ENCODE measurements at regions not wholly inside any gene's neighbourhood (a gene's known extent, or its start where the extent isn't known, plus 50 kb on each side); places are given as distances from the start of the nearest gene placed in this dataset.

DNA sequence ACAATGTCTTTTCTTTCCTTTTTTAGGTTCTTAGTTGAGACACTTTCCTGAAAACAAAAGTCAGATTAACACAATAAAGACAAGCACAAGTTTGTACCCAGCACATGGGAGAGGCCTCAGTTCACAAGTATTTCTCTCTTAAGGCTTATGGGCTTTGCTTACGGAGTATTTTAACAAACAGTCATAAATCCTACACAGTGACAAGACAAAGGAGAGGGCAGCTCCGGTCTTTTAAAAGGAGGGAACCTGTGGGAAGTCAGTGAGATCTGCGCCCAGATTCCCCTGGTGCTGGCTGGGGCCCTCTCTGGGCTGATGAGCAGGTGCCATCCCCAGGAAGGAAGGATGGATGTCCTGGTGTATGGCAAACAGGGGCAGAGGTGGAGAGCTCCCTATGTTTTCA, 398.6 kb downstream of the ACTR3B start:
- DNase-seq (ENCODE audit: low spot score), result no peak
- WGBS, result 10% methylated on average over 3 of the region's 3 CpGs
- TF ChIP-seq POLR2A (IDR thresholded peaks at IDR 0.05) (no peak), POLR2AphosphoS5 (IDR thresholded peaks at IDR 0.05) (no peak)
- TF ChIP-seq, protein P1, sequence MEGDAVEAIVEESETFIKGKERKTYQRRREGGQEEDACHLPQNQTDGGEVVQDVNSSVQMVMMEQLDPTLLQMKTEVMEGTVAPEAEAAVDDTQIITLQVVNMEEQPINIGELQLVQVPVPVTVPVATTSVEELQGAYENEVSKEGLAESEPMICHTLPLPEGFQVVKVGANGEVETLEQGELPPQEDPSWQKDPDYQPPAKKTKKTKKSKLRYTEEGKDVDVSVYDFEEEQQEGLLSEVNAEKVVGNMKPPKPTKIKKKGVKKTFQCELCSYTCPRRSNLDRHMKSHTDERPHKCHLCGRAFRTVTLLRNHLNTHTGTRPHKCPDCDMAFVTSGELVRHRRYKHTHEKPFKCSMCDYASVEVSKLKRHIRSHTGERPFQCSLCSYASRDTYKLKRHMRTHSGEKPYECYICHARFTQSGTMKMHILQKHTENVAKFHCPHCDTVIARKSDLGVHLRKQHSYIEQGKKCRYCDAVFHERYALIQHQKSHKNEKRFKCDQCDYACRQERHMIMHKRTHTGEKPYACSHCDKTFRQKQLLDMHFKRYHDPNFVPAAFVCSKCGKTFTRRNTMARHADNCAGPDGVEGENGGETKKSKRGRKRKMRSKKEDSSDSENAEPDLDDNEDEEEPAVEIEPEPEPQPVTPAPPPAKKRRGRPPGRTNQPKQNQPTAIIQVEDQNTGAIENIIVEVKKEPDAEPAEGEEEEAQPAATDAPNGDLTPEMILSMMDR (IDR thresholded peaks at IDR 0.05), result no peak
- Histone ChIP-seq H3K9me3 (no peaks in the 10 kb centered on the region), H3K4me1 (replicated peaks) (no peaks in the 10 kb centered on the region), H3K27me3 (replicated peaks; ENCODE audit: insufficient read depth) (no peaks in the 10 kb centered on the region), H3K4me3 (no peak overlapping the region), H3K36me3 (no peaks in the 10 kb centered on the region), H3K27ac (no peak overlapping the region)
- intact Hi-C loops (cut with DNase I), result no loop called here

DNA sequence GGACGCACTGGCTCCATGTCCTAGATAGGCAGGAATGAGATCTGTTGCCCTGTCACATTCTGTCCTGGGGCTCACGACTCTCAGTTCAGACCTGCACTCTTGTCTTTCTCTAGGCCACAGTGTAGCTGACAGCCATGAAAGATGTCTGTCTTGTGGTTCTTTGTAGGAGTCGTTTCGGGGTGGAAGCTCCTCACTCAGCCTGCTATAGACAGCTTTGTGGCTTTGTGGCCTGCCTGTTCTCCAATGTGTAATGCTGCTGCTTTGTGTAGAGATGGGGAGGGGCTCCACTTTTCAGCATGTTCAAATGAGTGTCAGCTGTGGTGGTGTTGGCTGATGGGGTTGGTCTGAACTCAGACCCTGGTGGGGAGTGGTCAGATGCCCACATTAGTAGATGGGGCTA, 410.7 kb downstream of the ACTR3B start:
- Histone ChIP-seq H3K9me3 (no peaks in the 10 kb centered on the region), H3K36me3 (no peaks in the 10 kb centered on the region), H3K27me3 (replicated peaks; ENCODE audit: insufficient read depth) (no peaks in the 10 kb centered on the region), H3K4me3 (no peak overlapping the region), H3K27ac (no peak overlapping the region), H3K4me1 (replicated peaks) (no peaks in the 10 kb centered on the region)
- TF ChIP-seq POLR2A (IDR thresholded peaks at IDR 0.05) (no peak), POLR2AphosphoS5 (IDR thresholded peaks at IDR 0.05) (no peak)
- TF ChIP-seq, protein P1 (IDR thresholded peaks at IDR 0.05), result no peak
- whole genome bisulfite sequencing, result 78% methylated on average over 4 of the region's 4 CpGs
- intact Hi-C loops (cut with DNase I), result no loop called here
- no peak for DNase-seq (ENCODE audit: low spot score)

DNA sequence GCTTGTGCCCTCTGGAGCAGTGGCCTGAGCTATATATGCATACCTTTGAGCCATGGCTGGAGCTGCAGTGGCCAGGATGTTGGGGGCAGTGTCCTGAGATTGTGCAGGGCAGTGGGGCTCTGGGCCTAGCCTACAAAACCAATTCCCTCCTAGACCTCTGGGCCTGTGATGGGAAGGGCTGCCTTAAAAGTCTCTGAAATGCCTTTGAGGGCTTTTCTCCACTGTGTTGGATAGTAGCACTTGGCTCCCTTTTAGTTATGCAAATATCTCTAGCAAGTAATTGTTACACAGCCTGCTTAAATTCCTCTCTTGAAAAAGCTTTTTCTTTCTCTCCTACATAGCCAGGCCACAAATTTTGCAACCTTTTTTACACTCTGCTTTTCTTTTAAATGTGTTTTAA, 426.4 kb downstream of the ACTR3B start:
- H3K27me3 ChIP-seq (replicated peaks; ENCODE audit: insufficient read depth), result no peaks in the 10 kb centered on the region

DNA sequence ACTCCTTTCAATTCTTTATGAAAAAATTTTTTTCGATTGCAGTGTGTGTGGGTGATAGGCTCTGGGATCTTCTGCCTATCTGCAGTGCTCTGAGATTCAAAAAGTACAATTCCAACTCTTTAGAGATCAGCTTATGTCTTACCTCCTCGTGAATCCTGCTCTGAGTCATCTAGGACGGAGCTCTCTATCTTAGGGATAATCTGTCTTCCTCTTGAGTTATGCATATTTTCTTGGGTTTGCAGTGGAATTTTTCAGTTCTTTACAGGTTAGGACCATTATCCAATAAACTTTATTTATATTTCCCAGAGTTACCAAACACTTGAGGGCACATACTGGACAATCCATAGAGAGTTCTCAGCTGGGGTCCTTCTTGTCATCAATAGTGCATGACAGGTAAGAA, 428.6 kb downstream of the ACTR3B start:
- TF ChIP-seq, protein P1 (IDR thresholded peaks at IDR 0.05), result no peak
- TF ChIP-seq POLR2AphosphoS5 (IDR thresholded peaks at IDR 0.05) (no peak), POLR2A (IDR thresholded peaks at IDR 0.05) (no peak)
- DNase-seq (ENCODE audit: low spot score), result no peak
- no peak overlapping the region for H3K27ac ChIP-seq
- H3K36me3 ChIP-seq, result no peaks in the 10 kb centered on the region
- H3K4me1 ChIP-seq (replicated peaks), result no peaks in the 10 kb centered on the region
- H3K27me3 ChIP-seq (replicated peaks; ENCODE audit: insufficient read depth), result no peaks in the 10 kb centered on the region
- 53% methylated on average over 3 of the region's 3 CpGs for WGBS
- no peak overlapping the region for H3K4me3 ChIP-seq
- intact Hi-C loops (cut with DNase I), result no loop called here
- H3K9me3 ChIP-seq, result no peaks in the 10 kb centered on the region

More for the DNA sequence above, 426.4 kb downstream of the ACTR3B start:
- H3K4me1 ChIP-seq (replicated peaks), result no peaks in the 10 kb centered on the region
- no peak overlapping the region for H3K4me3 ChIP-seq
- H3K36me3 ChIP-seq, result no peaks in the 10 kb centered on the region
- intact Hi-C loops (cut with DNase I), result no loop called here
- TF ChIP-seq POLR2AphosphoS5 (IDR thresholded peaks at IDR 0.05) (no peak), POLR2A (IDR thresholded peaks at IDR 0.05) (no peak)
- TF ChIP-seq, protein P1 (IDR thresholded peaks at IDR 0.05), result no peak
- no peaks in the 10 kb centered on the region for H3K9me3 ChIP-seq
- no peak for DNase-seq (ENCODE audit: low spot score)
- H3K27ac ChIP-seq, result no peak overlapping the region

DNA sequence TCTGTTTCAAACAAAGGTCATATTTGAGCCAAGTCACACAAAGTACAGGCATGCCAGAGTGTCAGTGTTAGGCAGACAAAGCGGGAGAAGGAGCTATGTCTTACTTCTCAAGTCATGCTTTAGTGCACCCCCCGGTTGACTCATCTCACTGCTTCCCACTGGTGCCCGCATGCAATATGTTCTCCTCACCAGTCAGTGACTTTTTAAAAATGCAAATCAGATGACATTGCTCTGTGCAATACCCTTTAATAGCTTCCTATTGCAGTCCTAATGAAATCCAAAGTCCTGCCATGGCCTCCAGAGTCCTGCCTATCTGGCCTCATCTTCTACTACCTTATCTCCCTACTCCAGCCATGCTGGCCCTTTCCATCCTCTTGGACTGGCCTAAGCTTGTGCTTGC, 429.1 kb downstream of the ACTR3B start:
- DNase-seq (ENCODE audit: low spot score), result no peak
- WGBS, result 79% methylated on average over 3 of the region's 3 CpGs

More for the DNA sequence above, 429.1 kb downstream of the ACTR3B start:
- TF ChIP-seq POLR2A (IDR thresholded peaks at IDR 0.05), result no peak
- TF ChIP-seq, protein P1 (IDR thresholded peaks at IDR 0.05), result no peak
- no peak for TF ChIP-seq POLR2AphosphoS5 (IDR thresholded peaks at IDR 0.05)
- H3K9me3 ChIP-seq, result no peaks in the 10 kb centered on the region
- no peaks in the 10 kb centered on the region for H3K4me1 ChIP-seq (replicated peaks)
- no peaks in the 10 kb centered on the region for H3K27me3 ChIP-seq (replicated peaks; ENCODE audit: insufficient read depth)
- intact Hi-C loops (cut with DNase I), result no loop called here
- no peak overlapping the region for H3K4me3 ChIP-seq
- H3K36me3 ChIP-seq, result no peaks in the 10 kb centered on the region
- H3K27ac ChIP-seq, result no peak overlapping the region

Measured in prostate gland (tissue), 2 donors.